H9 (cell line): ENCODE measurements at regions not wholly inside any gene's neighbourhood (a gene's known extent, or its start where the extent isn't known, plus 50 kb on each side); places are given as distances from the start of the nearest gene placed in this dataset.

Experiments
- DNase-seq: peaks from one replicate; pipeline ENCODE4 v3.0.0-alpha.2; 2017
- H2AFZ ChIP-seq: one replicate; pipeline ENCODE4 v1.6.1; 2013; ENCODE audit warnings: mild to moderate bottlenecking, low read length, control low read depth, moderate library complexity
- H2AK5ac ChIP-seq: 2 replicates; pipeline ENCODE4 v1.6.1; 2013; ENCODE audit warnings: low read length, control low read depth, mixed read lengths; ENCODE audit not compliant: insufficient read length
- H2BK120ac ChIP-seq: one replicate; pipeline ENCODE4 v1.6.1; 2013; ENCODE audit warnings: low read depth, mild to moderate bottlenecking, low read length, control low read depth, inconsistent platforms; ENCODE audit not compliant: poor library complexity, severe bottlenecking
- H2BK12ac ChIP-seq: 2 replicates; pipeline ENCODE4 v1.6.1; 2013; ENCODE audit warnings: low read length, control low read depth, mixed read lengths, low read depth; ENCODE audit not compliant: insufficient read length
- H2BK15ac ChIP-seq: 2 replicates; pipeline ENCODE4 v1.6.1; 2013; ENCODE audit warnings: low read depth, low read length, control low read depth
- H2BK20ac ChIP-seq: one replicate; pipeline ENCODE4 v1.6.1; 2013; ENCODE audit warnings: low read depth, mild to moderate bottlenecking, low read length, control low read depth, inconsistent platforms; ENCODE audit not compliant: poor library complexity, severe bottlenecking
- H2BK5ac ChIP-seq: 2 replicates; pipeline ENCODE4 v1.6.1; 2013; ENCODE audit warnings: low read length, control low read depth, mixed read lengths; ENCODE audit not compliant: insufficient read length
- H3K14ac ChIP-seq: 2 replicates; pipeline ENCODE4 v1.6.1; 2013; ENCODE audit warnings: low read length, control low read depth; ENCODE audit not compliant: insufficient read depth
- H3K18ac ChIP-seq: 2 replicates; pipeline ENCODE4 v1.6.1; 2013; ENCODE audit warnings: low read depth, mild to moderate bottlenecking, mixed read lengths, low read length, control low read depth; ENCODE audit not compliant: insufficient read length
- H3K23ac ChIP-seq: 2 replicates; pipeline ENCODE4 v1.6.1; 2013; ENCODE audit warnings: low read length, control low read depth, mixed read lengths, low read depth; ENCODE audit not compliant: insufficient read length
- H3K23me2 ChIP-seq: 2 replicates; pipeline ENCODE4 v1.6.1; 2013; ENCODE audit warnings: low read depth, mild to moderate bottlenecking, mixed read lengths, low read length, control low read depth; ENCODE audit not compliant: insufficient read length, poor library complexity, severe bottlenecking
- H3K27ac ChIP-seq: 2 replicates; pipeline ENCODE4 v1.5.1; 2013; ENCODE audit warnings: low read length, control low read depth, mixed read lengths, low read depth; ENCODE audit not compliant: insufficient read length
- H3K27me3 ChIP-seq: 2 replicates; pipeline ENCODE4 v1.6.1; 2013; ENCODE audit warnings: low read length, control low read depth, inconsistent platforms; ENCODE audit not compliant: insufficient read depth
- H3K4ac ChIP-seq: 2 replicates; pipeline ENCODE4 v1.6.1; 2013; ENCODE audit warnings: low read depth, mild to moderate bottlenecking, control low read depth, inconsistent platforms, low read length, moderate library complexity
- H3K4me1 ChIP-seq: 2 replicates; pipeline ENCODE4 v1.6.1; 2013; ENCODE audit warnings: low read length, control low read depth, inconsistent platforms; ENCODE audit not compliant: insufficient read depth
- H3K4me2 ChIP-seq: 2 replicates; pipeline ENCODE4 v1.6.1; 2013; ENCODE audit warnings: low read length, control low read depth, mixed read lengths; ENCODE audit not compliant: insufficient read length, insufficient read depth
- H3K56ac ChIP-seq: 2 replicates; pipeline ENCODE4 v1.6.1; 2013; ENCODE audit warnings: low read depth, mild to moderate bottlenecking, mixed read lengths, low read length, control low read depth; ENCODE audit not compliant: insufficient read length
- H3K79me1 ChIP-seq: 2 replicates; pipeline ENCODE4 v1.6.1; 2013; ENCODE audit warnings: low read depth, mild to moderate bottlenecking, moderate library complexity, low read length, control low read depth, inconsistent platforms; ENCODE audit not compliant: insufficient read depth, poor library complexity, severe bottlenecking
- H3K79me2 ChIP-seq: 2 replicates; pipeline ENCODE4 v1.6.1; 2013; ENCODE audit warnings: low read length, control low read depth, inconsistent platforms; ENCODE audit not compliant: insufficient read depth
- H3K9ac ChIP-seq: 2 replicates; pipeline ENCODE4 v1.6.1; 2013; ENCODE audit warnings: low read length, control low read depth, mixed read lengths; ENCODE audit not compliant: insufficient read length; ENCODE audit errors: extremely low read depth
- H3K9me3 ChIP-seq: one replicate; pipeline ENCODE4 v1.6.1; 2013; ENCODE audit warnings: low read depth, low read length, inconsistent platforms; ENCODE audit not compliant: control insufficient read depth
- H3T11ph ChIP-seq: one replicate; pipeline ENCODE4 v1.6.1; 2013; ENCODE audit warnings: mild to moderate bottlenecking, low read length, control low read depth, inconsistent platforms
- H4K20me1 ChIP-seq: one replicate; pipeline ENCODE4 v1.6.1; 2013; ENCODE audit not compliant: control insufficient read depth, insufficient read length, insufficient read depth
- H4K5ac ChIP-seq: 2 replicates; pipeline ENCODE4 v1.6.1; 2013; ENCODE audit warnings: low read depth, mild to moderate bottlenecking, mixed read lengths, low read length, control low read depth; ENCODE audit not compliant: insufficient read length
- H4K8ac ChIP-seq: replicated peaks from 2 replicates; pipeline ENCODE4 v1.6.1; 2013; ENCODE audit warnings: low read length, control low read depth, mixed read lengths, low read depth; ENCODE audit not compliant: insufficient read length
- H4K91ac ChIP-seq: 2 replicates; pipeline ENCODE4 v1.6.1; 2013; ENCODE audit warnings: low read depth, mild to moderate bottlenecking, moderate library complexity, mixed read lengths, low read length, control low read depth; ENCODE audit not compliant: insufficient read length
- H3K27ac Mint-ChIP-seq, 3 experiments: 2 replicates in 2 of 3; 3 replicates in 1 of 3; pipeline ENCODE4 v1.8.0; 2020 to 2021; ENCODE audit warnings: mixed read lengths in 3 of 3, mild to moderate bottlenecking in 1 of 3, moderate library complexity in 1 of 3
- H3K27me3 Mint-ChIP-seq: 2 replicates; pipeline ENCODE4 v1.8.0; 2021; ENCODE audit warnings: low read depth, mild to moderate bottlenecking, moderate library complexity, mixed read lengths
- H3K36me3 Mint-ChIP-seq, 3 experiments: 2 replicates in 2 of 3; 3 replicates in 1 of 3; pipeline ENCODE4 v1.8.0; 2020 to 2021; ENCODE audit warnings: low read depth in 3 of 3, mixed read lengths in 3 of 3; ENCODE audit not compliant: insufficient read depth in 1 of 3
- H3K4me1 Mint-ChIP-seq, 2 experiments: 2 replicates each; pipeline ENCODE4 v1.8.0; 2020; ENCODE audit warnings: mixed read lengths in 2 of 2
- H3K4me3 Mint-ChIP-seq, 2 experiments: 2 replicates in 1 of 2; 3 replicates in 1 of 2; pipeline ENCODE4 v1.8.0; 2020 to 2021; ENCODE audit warnings: mild to moderate bottlenecking in 2 of 2, mixed read lengths in 2 of 2, moderate library complexity in 1 of 2
- H3K9me3 Mint-ChIP-seq, 2 experiments: 2 replicates in 1 of 2; 3 replicates in 1 of 2; pipeline ENCODE4 v1.8.0; 2020; ENCODE audit warnings: mild to moderate bottlenecking in 2 of 2, mixed read lengths in 2 of 2, moderate library complexity in 1 of 2
- WGBS: extraction: QIAGEN DNeasy Blood & Tissue Kit; methylation state at CpG from one replicate; pipeline ENCODE4 v1.1.7; 2013; ENCODE audit warnings: missing lambda C conversion rate, low lambda C conversion rate, mixed read lengths; ENCODE audit not compliant: insufficient read length; ENCODE audit errors: extremely low coverage; 5-methylcytosine and 5-hydroxymethylcytosine counted together
- TF ChIP-seq, protein P1 (sequence below): fragments of 200-600 bp; sonication (generic); conservative IDR thresholded peaks from 3 replicates; pipeline ENCODE4 v1.8.0; 2021; ENCODE audit warnings: antibody characterized with exemption, mild to moderate bottlenecking

DNA sequence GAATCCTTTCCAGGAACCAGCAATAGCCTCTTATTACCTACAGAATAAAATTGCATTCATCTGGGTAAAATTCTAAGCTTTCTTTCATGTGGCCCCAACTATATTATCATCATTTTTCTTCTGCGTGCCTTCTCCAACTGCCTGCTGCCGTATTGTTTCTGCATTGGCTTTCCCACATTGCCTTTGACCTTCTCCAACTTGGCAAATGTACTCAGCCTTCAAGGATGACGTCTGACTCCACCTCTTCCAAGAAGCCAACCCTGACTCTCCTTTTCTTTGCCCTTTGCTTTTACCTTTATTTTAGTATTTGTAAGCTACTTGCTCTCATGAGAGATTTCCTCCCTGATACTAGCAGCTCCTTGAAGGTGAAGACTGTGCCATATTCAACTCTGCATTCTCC is 200.4 kb upstream of the FAM9B start:
- Histone ChIP-seq H2BK12ac (no peak overlapping the region), H3K18ac (no peak overlapping the region), H3K4me2 (no peak overlapping the region), H2AFZ (no peak overlapping the region), H3K9me3 (no peaks in the 10 kb centered on the region), H3K4me1 (no peaks in the 10 kb centered on the region), H2AK5ac (no peak overlapping the region), H3K9ac (no peak overlapping the region), H3K27me3 (no peaks in the 10 kb centered on the region), H3K4ac (no peak overlapping the region), H3K23me2 (no peaks in the 10 kb centered on the region), H3K23ac (no peak overlapping the region), H4K5ac (no peak overlapping the region), H2BK5ac (no peak overlapping the region), H3K14ac (no peak overlapping the region), H4K20me1 (no peaks in the 10 kb centered on the region), H2BK15ac (no peak overlapping the region), H3K79me2 (no peaks in the 10 kb centered on the region), H3K79me1 (no peaks in the 10 kb centered on the region), H2BK120ac (no peak overlapping the region), H3T11ph (no peak overlapping the region), H4K8ac (no peak overlapping the region), H4K91ac (no peak overlapping the region), H3K27ac (no peak overlapping the region), H2BK20ac (no peak overlapping the region), H3K56ac (no peak overlapping the region)
- Mint-ChIP-seq H3K36me3 (no peaks in the 10 kb centered on the region), H3K27me3 (peaks cover 3% of the 10 kb centered on the region; the same call in 1 of the 2 replicates), H3K27ac (no peak overlapping the region), H3K9me3 (peaks cover 0 to 32% of the 10 kb centered on the region in 2 experiments; a peak in 2 of 5 replicates), H3K4me3 (no peak overlapping the region), H3K4me1 (no peaks in the 10 kb centered on the region)
- TF ChIP-seq, protein P1, sequence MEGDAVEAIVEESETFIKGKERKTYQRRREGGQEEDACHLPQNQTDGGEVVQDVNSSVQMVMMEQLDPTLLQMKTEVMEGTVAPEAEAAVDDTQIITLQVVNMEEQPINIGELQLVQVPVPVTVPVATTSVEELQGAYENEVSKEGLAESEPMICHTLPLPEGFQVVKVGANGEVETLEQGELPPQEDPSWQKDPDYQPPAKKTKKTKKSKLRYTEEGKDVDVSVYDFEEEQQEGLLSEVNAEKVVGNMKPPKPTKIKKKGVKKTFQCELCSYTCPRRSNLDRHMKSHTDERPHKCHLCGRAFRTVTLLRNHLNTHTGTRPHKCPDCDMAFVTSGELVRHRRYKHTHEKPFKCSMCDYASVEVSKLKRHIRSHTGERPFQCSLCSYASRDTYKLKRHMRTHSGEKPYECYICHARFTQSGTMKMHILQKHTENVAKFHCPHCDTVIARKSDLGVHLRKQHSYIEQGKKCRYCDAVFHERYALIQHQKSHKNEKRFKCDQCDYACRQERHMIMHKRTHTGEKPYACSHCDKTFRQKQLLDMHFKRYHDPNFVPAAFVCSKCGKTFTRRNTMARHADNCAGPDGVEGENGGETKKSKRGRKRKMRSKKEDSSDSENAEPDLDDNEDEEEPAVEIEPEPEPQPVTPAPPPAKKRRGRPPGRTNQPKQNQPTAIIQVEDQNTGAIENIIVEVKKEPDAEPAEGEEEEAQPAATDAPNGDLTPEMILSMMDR: no peak
- DNase-seq: no peak
- no CpG with 5 or more reads among the region's 3 CpGs for WGBS
